Endodermal cell (in vitro differentiated cells): ENCODE measurements at regions not wholly inside any gene's neighbourhood (a gene's known extent, or its start where the extent isn't known, plus 50 kb on each side); places are given as distances from the start of the nearest gene placed in this dataset.

Experiments
- DNase-seq: peaks from one replicate; pipeline ENCODE4 v3.0.0-alpha.2; 2017
- H3K27ac ChIP-seq: 2 replicates; pipeline ENCODE4 v1.5.1; 2013; ENCODE audit warnings: mild to moderate bottlenecking, low read depth, low read length, moderate library complexity
- H3K27me3 ChIP-seq: 2 replicates; pipeline ENCODE4 v1.6.1; 2013; ENCODE audit warnings: mild to moderate bottlenecking, low read length, moderate library complexity; ENCODE audit not compliant: insufficient read depth, control insufficient read depth, poor library complexity, severe bottlenecking
- H3K36me3 ChIP-seq: 2 replicates; pipeline ENCODE4 v1.7.0; 2013; ENCODE audit warnings: mild to moderate bottlenecking, low read length, moderate library complexity; ENCODE audit not compliant: control insufficient read depth, insufficient read depth
- H3K4me1 ChIP-seq: one replicate; pipeline ENCODE4 v1.7.0; 2013; ENCODE audit warnings: low read length; ENCODE audit not compliant: control insufficient read depth, insufficient read depth
- H3K4me3 ChIP-seq: 2 replicates; pipeline ENCODE4 v1.5.1; 2013; ENCODE audit warnings: mild to moderate bottlenecking, low read length, moderate library complexity
- H3K9ac ChIP-seq: 2 replicates; pipeline ENCODE4 v1.6.1; 2013; ENCODE audit warnings: mild to moderate bottlenecking, low read length, moderate library complexity; ENCODE audit not compliant: poor library complexity, severe bottlenecking; ENCODE audit errors: extremely low read depth
- H3K9me3 ChIP-seq: 2 replicates; pipeline ENCODE4 v1.6.1; 2013; ENCODE audit warnings: mild to moderate bottlenecking, low read length, moderate library complexity; ENCODE audit not compliant: control insufficient read depth
- H3K27ac Mint-ChIP-seq: 2 replicates; pipeline ENCODE4 v1.8.0; 2020; ENCODE audit warnings: mixed read lengths
- H3K27me3 Mint-ChIP-seq: 2 replicates; pipeline ENCODE4 v1.8.0; 2021; ENCODE audit warnings: mild to moderate bottlenecking, mixed read lengths; ENCODE audit not compliant: insufficient read depth
- H3K36me3 Mint-ChIP-seq: 2 replicates; pipeline ENCODE4 v1.8.0; 2020; ENCODE audit warnings: low read depth, mixed read lengths
- H3K4me1 Mint-ChIP-seq: 2 replicates; pipeline ENCODE4 v1.8.0; 2020; ENCODE audit warnings: mixed read lengths
- H3K4me3 Mint-ChIP-seq: 2 replicates; pipeline ENCODE4 v1.8.0; 2020; ENCODE audit warnings: mild to moderate bottlenecking, moderate library complexity, mixed read lengths
- H3K9me3 Mint-ChIP-seq: 2 replicates; pipeline ENCODE4 v1.8.0; 2020; ENCODE audit warnings: mild to moderate bottlenecking, mixed read lengths
- CTCF ChIP-seq: fragments of 200-600 bp; sonication (generic); conservative IDR thresholded peaks from 2 replicates; pipeline ENCODE4 v1.5.0; 2021; ENCODE audit warnings: antibody characterized with exemption, mild to moderate bottlenecking
- WGBS, 2 experiments: methylation state at CpG; one replicate each; pipeline versions ENCODE4 v1.1.5 to v1.1.7; 2013; ENCODE audit warnings: missing lambda C conversion rate in 2 of 2, mixed read lengths in 1 of 2; ENCODE audit not compliant: insufficient coverage in 1 of 2, insufficient read length in 1 of 2; 5-methylcytosine and 5-hydroxymethylcytosine counted together

GRCh38 chr13:81211713-81212112, 870.8 kb upstream of the SPRY2 start:
- 60 to 96% methylated on average over 1 to 2 of the region's 2 CpGs for WGBS, 2 experiments
- Mint-ChIP-seq H3K27ac (no peak overlapping the region), H3K4me1 (peaks cover 3% of the 10 kb centered on the region), H3K9me3 (peaks cover 4% of the 10 kb centered on the region), H3K36me3 (no peaks in the 10 kb centered on the region), H3K4me3 (no peak overlapping the region), H3K27me3 (no peaks in the 10 kb centered on the region)
- Histone ChIP-seq H3K27me3 (no peaks in the 10 kb centered on the region), H3K4me1 (no peaks in the 10 kb centered on the region), H3K9me3 (no peaks in the 10 kb centered on the region), H3K4me3 (no peak overlapping the region), H3K36me3 (no peaks in the 10 kb centered on the region), H3K9ac (no peak overlapping the region), H3K27ac (no peak overlapping the region)
- TF ChIP-seq CTCF, result no peak
- DNase-seq, result no peak

- no peaks in the 10 kb centered on the region for H3K27me3 Mint-ChIP-seq
Measured at GRCh38 chr13:81207636-81208035, 866.7 kb upstream of the SPRY2 start.

GRCh38 chr13:81207231-81207630, 866.3 kb upstream of the SPRY2 start:
- Histone ChIP-seq H3K27me3 (no peaks in the 10 kb centered on the region), H3K9ac (no peak overlapping the region), H3K27ac (no peak overlapping the region), H3K4me1 (no peaks in the 10 kb centered on the region), H3K36me3 (no peaks in the 10 kb centered on the region), H3K9me3 (no peaks in the 10 kb centered on the region), H3K4me3 (no peak overlapping the region)
- H3K27ac Mint-ChIP-seq, result no peak overlapping the region
- no peak overlapping the region for H3K4me3 Mint-ChIP-seq
- H3K4me1 Mint-ChIP-seq, result peaks cover 3% of the 10 kb centered on the region
- no peak for TF ChIP-seq CTCF
- no peaks in the 10 kb centered on the region for H3K27me3 Mint-ChIP-seq
- H3K36me3 Mint-ChIP-seq, result no peaks in the 10 kb centered on the region
- peaks cover 6% of the 10 kb centered on the region for H3K9me3 Mint-ChIP-seq
- DNase-seq, result no peak

More at GRCh38 chr13:81207636-81208035, 866.7 kb upstream of the SPRY2 start:
- Histone ChIP-seq H3K9ac (no peak overlapping the region), H3K36me3 (no peaks in the 10 kb centered on the region), H3K4me1 (no peaks in the 10 kb centered on the region), H3K27me3 (no peaks in the 10 kb centered on the region), H3K27ac (no peak overlapping the region), H3K9me3 (no peaks in the 10 kb centered on the region), H3K4me3 (no peak overlapping the region)
- H3K27ac Mint-ChIP-seq, result no peak overlapping the region
- TF ChIP-seq CTCF, result no peak
- 67 to 81% methylated on average over 1 to 3 of the region's 3 CpGs for WGBS, 2 experiments
- H3K36me3 Mint-ChIP-seq, result no peaks in the 10 kb centered on the region
- no peak for DNase-seq
- no peak overlapping the region for H3K4me3 Mint-ChIP-seq
- peaks cover 3% of the 10 kb centered on the region for H3K4me1 Mint-ChIP-seq
- H3K9me3 Mint-ChIP-seq, result peaks cover 6% of the 10 kb centered on the region
